ENCODE measurements at regions not wholly inside any gene's neighbourhood (a gene's known extent, or its start where the extent isn't known, plus 50 kb on each side); places are given as distances from the start of the nearest gene placed in this dataset.

DNA sequence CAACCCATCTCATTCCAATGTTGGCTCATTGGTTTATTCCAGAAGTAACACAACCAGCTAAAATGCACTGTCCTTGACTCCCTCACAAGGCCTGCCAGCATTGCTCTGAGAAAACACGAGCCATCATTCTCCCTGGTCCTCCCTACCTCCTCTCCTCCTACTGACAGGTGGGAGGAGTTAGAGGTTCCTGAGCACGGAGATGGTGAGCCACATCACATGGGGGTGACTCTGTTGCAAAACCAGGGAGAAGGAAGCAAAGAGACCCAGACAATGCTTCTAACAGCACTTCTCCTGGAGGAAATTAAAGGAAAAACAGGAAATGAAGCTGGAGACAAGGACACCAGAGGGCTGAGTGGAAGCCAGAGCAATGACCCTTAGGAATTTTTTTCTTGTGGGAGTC lies 667.4 kb downstream of the NTRK3 start:
- Histone ChIP-seq H3K27me3 (ENCODE audit: insufficient read depth, low read length) (no peaks in the 10 kb centered on the region), H3K4me2 (ENCODE audit: low read length) (no peak overlapping the region), H2AFZ (ENCODE audit: low read depth, low read length, poor library complexity, severe bottlenecking) (no peak overlapping the region), H4K20me1 (ENCODE audit: insufficient read depth) (no peaks in the 10 kb centered on the region), H3K9me2 (ENCODE audit: insufficient read depth) (no peaks in the 10 kb centered on the region), H3K4me1 (ENCODE audit: control insufficient read depth in 1 of 2, insufficient read depth in 2 of 2, low read length in 2 of 2) (no peaks in the 10 kb centered on the region), H3K9ac (ENCODE audit: low read length) (no peak overlapping the region), H3K27ac (ENCODE audit: low read depth, low read length) (no peak overlapping the region), H3K79me2 (ENCODE audit: insufficient read depth, low read length) (no peaks in the 10 kb centered on the region), H3K36me3 (ENCODE audit: control insufficient read depth in 1 of 2, insufficient read depth in 2 of 2, low read length in 2 of 2) (no peaks in the 10 kb centered on the region), H3K9me3 (ENCODE audit: control insufficient read depth in 1 of 2, insufficient read depth in 1 of 2, low read depth in 1 of 2, low read length in 2 of 2) (peaks cover 6 to 37% of the 10 kb centered on the region in 2 experiments; a peak in 2 of 4 replicates), H3K4me3 (replicated peaks in 1 of 2; ENCODE audit: low read depth in 1 of 2, low read length in 2 of 2) (no peak overlapping the region)
- RAD21 ChIA-PET (ENCODE audit: low non-redundant PET in 1 of 2, low total read pairs in 2 of 2, uncharacterized antibody in 2 of 2, unreplicated experiment in 2 of 2) = no interaction called here
- BruUV-seq (replicated peaks) = no TSS peak
- POLR2A ChIA-PET = no interaction called here
- CTCF ChIA-PET = no interaction called here
- TF ChIP-seq POLR2A (IDR thresholded peaks at IDR 0.05; ENCODE audit: borderline replicate concordance, extremely low read depth, insufficient read depth, insufficient read length) = no peak
- TF ChIP-seq ELF1 (IDR thresholded peaks at IDR 0.05; ENCODE audit: borderline replicate concordance, low read depth) = no peak
- no peak for TF ChIP-seq ZNF274 (IDR thresholded peaks at IDR 0.05; ENCODE audit: low read depth, low read length)
- no peak for TF ChIP-seq CBX3 (IDR thresholded peaks at IDR 0.05; ENCODE audit: low read depth)
- TF ChIP-seq YY1 (IDR thresholded peaks at IDR 0.05; ENCODE audit: extremely low read depth, insufficient replicate concordance, low read depth, low read length) = no peak
- TF ChIP-seq, protein P1, sequence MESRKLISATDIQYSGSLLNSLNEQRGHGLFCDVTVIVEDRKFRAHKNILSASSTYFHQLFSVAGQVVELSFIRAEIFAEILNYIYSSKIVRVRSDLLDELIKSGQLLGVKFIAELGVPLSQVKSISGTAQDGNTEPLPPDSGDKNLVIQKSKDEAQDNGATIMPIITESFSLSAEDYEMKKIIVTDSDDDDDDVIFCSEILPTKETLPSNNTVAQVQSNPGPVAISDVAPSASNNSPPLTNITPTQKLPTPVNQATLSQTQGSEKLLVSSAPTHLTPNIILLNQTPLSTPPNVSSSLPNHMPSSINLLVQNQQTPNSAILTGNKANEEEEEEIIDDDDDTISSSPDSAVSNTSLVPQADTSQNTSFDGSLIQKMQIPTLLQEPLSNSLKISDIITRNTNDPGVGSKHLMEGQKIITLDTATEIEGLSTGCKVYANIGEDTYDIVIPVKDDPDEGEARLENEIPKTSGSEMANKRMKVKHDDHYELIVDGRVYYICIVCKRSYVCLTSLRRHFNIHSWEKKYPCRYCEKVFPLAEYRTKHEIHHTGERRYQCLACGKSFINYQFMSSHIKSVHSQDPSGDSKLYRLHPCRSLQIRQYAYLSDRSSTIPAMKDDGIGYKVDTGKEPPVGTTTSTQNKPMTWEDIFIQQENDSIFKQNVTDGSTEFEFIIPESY (IDR thresholded peaks at IDR 0.05; ENCODE audit: extremely low read depth, insufficient replicate concordance, low read length) = no peak
- TF ChIP-seq POLR2AphosphoS5 (IDR thresholded peaks at IDR 0.05; ENCODE audit: low read depth, low read length) = no peak
- TF ChIP-seq, protein P2, sequence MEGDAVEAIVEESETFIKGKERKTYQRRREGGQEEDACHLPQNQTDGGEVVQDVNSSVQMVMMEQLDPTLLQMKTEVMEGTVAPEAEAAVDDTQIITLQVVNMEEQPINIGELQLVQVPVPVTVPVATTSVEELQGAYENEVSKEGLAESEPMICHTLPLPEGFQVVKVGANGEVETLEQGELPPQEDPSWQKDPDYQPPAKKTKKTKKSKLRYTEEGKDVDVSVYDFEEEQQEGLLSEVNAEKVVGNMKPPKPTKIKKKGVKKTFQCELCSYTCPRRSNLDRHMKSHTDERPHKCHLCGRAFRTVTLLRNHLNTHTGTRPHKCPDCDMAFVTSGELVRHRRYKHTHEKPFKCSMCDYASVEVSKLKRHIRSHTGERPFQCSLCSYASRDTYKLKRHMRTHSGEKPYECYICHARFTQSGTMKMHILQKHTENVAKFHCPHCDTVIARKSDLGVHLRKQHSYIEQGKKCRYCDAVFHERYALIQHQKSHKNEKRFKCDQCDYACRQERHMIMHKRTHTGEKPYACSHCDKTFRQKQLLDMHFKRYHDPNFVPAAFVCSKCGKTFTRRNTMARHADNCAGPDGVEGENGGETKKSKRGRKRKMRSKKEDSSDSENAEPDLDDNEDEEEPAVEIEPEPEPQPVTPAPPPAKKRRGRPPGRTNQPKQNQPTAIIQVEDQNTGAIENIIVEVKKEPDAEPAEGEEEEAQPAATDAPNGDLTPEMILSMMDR (IDR thresholded peaks at IDR 0.05 in 2 of 3, conservative IDR thresholded peaks at IDR 0.05 in 1 of 3; ENCODE audit: borderline replicate concordance in 1 of 3, insufficient read depth in 1 of 3, low read depth in 2 of 3, low read length in 2 of 3) = no peak
- TF ChIP-seq CEBPB (IDR thresholded peaks at IDR 0.05; ENCODE audit: low read depth) = no peak
- TF ChIP-seq, protein P3, sequence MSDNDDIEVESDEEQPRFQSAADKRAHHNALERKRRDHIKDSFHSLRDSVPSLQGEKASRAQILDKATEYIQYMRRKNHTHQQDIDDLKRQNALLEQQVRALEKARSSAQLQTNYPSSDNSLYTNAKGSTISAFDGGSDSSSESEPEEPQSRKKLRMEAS (IDR thresholded peaks at IDR 0.05) = no peak
- no peak for TF ChIP-seq EZH2phosphoT487 (IDR thresholded peaks at IDR 0.05; ENCODE audit: borderline replicate concordance)
- no peak for TF ChIP-seq JUND (IDR thresholded peaks at IDR 0.05)
- TF ChIP-seq TCF7L2 (IDR thresholded peaks at IDR 0.05; ENCODE audit: borderline replicate concordance, extremely low read depth, insufficient read depth, insufficient read length) = no peak
- TF ChIP-seq, protein P4, sequence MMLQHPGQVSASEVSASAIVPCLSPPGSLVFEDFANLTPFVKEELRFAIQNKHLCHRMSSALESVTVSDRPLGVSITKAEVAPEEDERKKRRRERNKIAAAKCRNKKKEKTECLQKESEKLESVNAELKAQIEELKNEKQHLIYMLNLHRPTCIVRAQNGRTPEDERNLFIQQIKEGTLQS (IDR thresholded peaks at IDR 0.05) = no peak
- TF ChIP-seq SIN3A (IDR thresholded peaks at IDR 0.05; ENCODE audit: low read depth) = no peak
- TF ChIP-seq SRF (IDR thresholded peaks at IDR 0.05; ENCODE audit: low read depth) = no peak
- no peak for TF ChIP-seq EZH2 (IDR thresholded peaks at IDR 0.05)
- no peak for TF ChIP-seq FOSL1 (IDR thresholded peaks at IDR 0.05; ENCODE audit: low read depth)
- TF ChIP-seq RAD21 (IDR thresholded peaks at IDR 0.05; ENCODE audit: low read depth) = no peak
- TF ChIP-seq, protein P5, sequence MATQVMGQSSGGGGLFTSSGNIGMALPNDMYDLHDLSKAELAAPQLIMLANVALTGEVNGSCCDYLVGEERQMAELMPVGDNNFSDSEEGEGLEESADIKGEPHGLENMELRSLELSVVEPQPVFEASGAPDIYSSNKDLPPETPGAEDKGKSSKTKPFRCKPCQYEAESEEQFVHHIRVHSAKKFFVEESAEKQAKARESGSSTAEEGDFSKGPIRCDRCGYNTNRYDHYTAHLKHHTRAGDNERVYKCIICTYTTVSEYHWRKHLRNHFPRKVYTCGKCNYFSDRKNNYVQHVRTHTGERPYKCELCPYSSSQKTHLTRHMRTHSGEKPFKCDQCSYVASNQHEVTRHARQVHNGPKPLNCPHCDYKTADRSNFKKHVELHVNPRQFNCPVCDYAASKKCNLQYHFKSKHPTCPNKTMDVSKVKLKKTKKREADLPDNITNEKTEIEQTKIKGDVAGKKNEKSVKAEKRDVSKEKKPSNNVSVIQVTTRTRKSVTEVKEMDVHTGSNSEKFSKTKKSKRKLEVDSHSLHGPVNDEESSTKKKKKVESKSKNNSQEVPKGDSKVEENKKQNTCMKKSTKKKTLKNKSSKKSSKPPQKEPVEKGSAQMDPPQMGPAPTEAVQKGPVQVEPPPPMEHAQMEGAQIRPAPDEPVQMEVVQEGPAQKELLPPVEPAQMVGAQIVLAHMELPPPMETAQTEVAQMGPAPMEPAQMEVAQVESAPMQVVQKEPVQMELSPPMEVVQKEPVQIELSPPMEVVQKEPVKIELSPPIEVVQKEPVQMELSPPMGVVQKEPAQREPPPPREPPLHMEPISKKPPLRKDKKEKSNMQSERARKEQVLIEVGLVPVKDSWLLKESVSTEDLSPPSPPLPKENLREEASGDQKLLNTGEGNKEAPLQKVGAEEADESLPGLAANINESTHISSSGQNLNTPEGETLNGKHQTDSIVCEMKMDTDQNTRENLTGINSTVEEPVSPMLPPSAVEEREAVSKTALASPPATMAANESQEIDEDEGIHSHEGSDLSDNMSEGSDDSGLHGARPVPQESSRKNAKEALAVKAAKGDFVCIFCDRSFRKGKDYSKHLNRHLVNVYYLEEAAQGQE (IDR thresholded peaks at IDR 0.05; ENCODE audit: low read depth) = no peak
- DNase-seq (ENCODE audit: low read depth, low spot score) (no peak), ATAC-seq (no peak)
- intact Hi-C loops (cut with micrococcal nuclease) = no loop called here
